KMS-11 (cell line): ENCODE measurements at regions not wholly inside any gene's neighbourhood (a gene's known extent, or its start where the extent isn't known, plus 50 kb on each side); places are given as distances from the start of the nearest gene placed in this dataset.
"Not testable (repeated sequence)": the region's sequence is repeated elsewhere in the genome, so short reads cannot be mapped to it uniquely, and the experiment has no call there.

ENCODE experiments used
- H2AFZ ChIP-seq: fragments of 200-600 bp; sonication (generic); 2 replicates; pipeline ENCODE4 v1.6.1; 2016; ENCODE audit warnings: antibody characterized with exemption, mixed run types, low read depth
- H3K27ac ChIP-seq: fragments of 200-600 bp; sonication (generic); 2 replicates; pipeline ENCODE4 v1.6.1; 2016; ENCODE audit warnings: mild to moderate bottlenecking, mixed run types
- H3K27me3 ChIP-seq: fragments of 200-600 bp; sonication (generic); 2 replicates; pipeline ENCODE4 v1.6.1; 2017; ENCODE audit warnings: mild to moderate bottlenecking, low read depth, mixed run types, moderate library complexity; ENCODE audit not compliant: insufficient read depth
- H3K36me3 ChIP-seq: fragments of 200-600 bp; sonication (generic); 2 replicates; pipeline ENCODE4 v1.6.1; 2017; ENCODE audit warnings: mild to moderate bottlenecking, mixed run types; ENCODE audit not compliant: insufficient read depth
- H3K4me1 ChIP-seq: fragments of 200-600 bp; sonication (generic); 2 replicates; pipeline ENCODE4 v1.6.1; 2016; ENCODE audit warnings: mild to moderate bottlenecking, low read depth, mixed run types; ENCODE audit not compliant: poor library complexity, severe bottlenecking
- H3K4me2 ChIP-seq: fragments of 200-600 bp; sonication (generic); 2 replicates; pipeline ENCODE4 v1.7.0; 2016; ENCODE audit warnings: mild to moderate bottlenecking, mixed run types
- H3K4me3 ChIP-seq: fragments of 200-600 bp; sonication (generic); IDR thresholded peaks from 2 replicates; pipeline ENCODE4 v1.6.1; 2017; ENCODE audit warnings: low read depth, low read length, mixed read lengths; ENCODE audit not compliant: insufficient read depth
- H3K79me2 ChIP-seq: fragments of 200-600 bp; sonication (generic); 2 replicates; pipeline ENCODE4 v1.6.1; 2016; ENCODE audit warnings: low read depth, mixed run types; ENCODE audit not compliant: insufficient read depth
- H3K9ac ChIP-seq: fragments of 200-600 bp; sonication (generic); 2 replicates; pipeline ENCODE4 v1.6.1; 2016; ENCODE audit warnings: mild to moderate bottlenecking, mixed run types
- H4K20me1 ChIP-seq: fragments of 200-600 bp; sonication (generic); 2 replicates; pipeline ENCODE4 v1.6.1; 2016; ENCODE audit warnings: mild to moderate bottlenecking, mixed run types; ENCODE audit not compliant: insufficient read depth
- CTCF ChIP-seq: fragments of 200-600 bp; sonication (generic); conservative IDR thresholded peaks from 2 replicates; pipeline ENCODE4 v1.6.1; 2017; ENCODE audit warnings: low read depth, mild to moderate bottlenecking, antibody characterized with exemption, low read length, moderate library complexity, mixed read lengths

GRCh38 chr5:11392-11791 lies 80.6 kb upstream of the PLEKHG4B start:
- not testable (repeated sequence) for H4K20me1 ChIP-seq, H3K4me1 ChIP-seq, H3K4me3 ChIP-seq, H3K27ac ChIP-seq, H3K36me3 ChIP-seq, H3K4me2 ChIP-seq, H3K27me3 ChIP-seq, H2AFZ ChIP-seq, H3K79me2 ChIP-seq, H3K9ac ChIP-seq

- Histone ChIP-seq H3K4me3 (no peak overlapping the region), H4K20me1 (no peaks in the 10 kb centered on the region), H3K4me1 (no peaks in the 10 kb centered on the region), H3K9ac (no peak overlapping the region), H3K79me2 (no peaks in the 10 kb centered on the region), H3K27me3 (no peaks in the 10 kb centered on the region), H3K27ac (no peak overlapping the region), H2AFZ (no peak overlapping the region), H3K4me2 (no peak overlapping the region), H3K36me3 (no peaks in the 10 kb centered on the region)
- no peak for TF ChIP-seq CTCF
Observed at GRCh38 chr5:11898-12297, 80.1 kb upstream of the PLEKHG4B start.

- no peaks in the 10 kb centered on the region for H3K79me2 ChIP-seq
- no peak overlapping the region for H3K4me2 ChIP-seq
- no peaks in the 10 kb centered on the region for H4K20me1 ChIP-seq
- no peaks in the 10 kb centered on the region for H3K27me3 ChIP-seq
- H3K4me1 ChIP-seq: no peaks in the 10 kb centered on the region
- H3K4me3 ChIP-seq: no peak overlapping the region
- TF ChIP-seq CTCF: no peak
- H3K36me3 ChIP-seq: no peaks in the 10 kb centered on the region
- H3K27ac ChIP-seq: no peak overlapping the region
- H2AFZ ChIP-seq: no peak overlapping the region
- H3K9ac ChIP-seq: no peak overlapping the region
Observed at GRCh38 chr5:13234-13633, 78.7 kb upstream of the PLEKHG4B start.

GRCh38 chr5:14676-15075 lies 77.3 kb upstream of the PLEKHG4B start:
- not testable (repeated sequence) for H3K36me3 ChIP-seq, H3K79me2 ChIP-seq, H4K20me1 ChIP-seq, H3K27ac ChIP-seq, H3K4me1 ChIP-seq, H3K4me2 ChIP-seq, H3K27me3 ChIP-seq, H3K4me3 ChIP-seq, H2AFZ ChIP-seq, H3K9ac ChIP-seq

- not testable (repeated sequence) for H3K79me2 ChIP-seq, H3K9ac ChIP-seq, H3K27me3 ChIP-seq, H4K20me1 ChIP-seq, H2AFZ ChIP-seq, H3K36me3 ChIP-seq, H3K27ac ChIP-seq, H3K4me3 ChIP-seq
- peaks cover 31% of the 10 kb centered on the region for H3K4me1 ChIP-seq
- H3K4me2 ChIP-seq: peak overlapping the region; percentile 80; the same call in 1 of the 2 replicates
Observed at GRCh38 chr5:20276-20675, 71.7 kb upstream of the PLEKHG4B start.

- Histone ChIP-seq H3K4me3 (no peak overlapping the region), H3K36me3 (no peaks in the 10 kb centered on the region), H3K27ac (peak overlapping the region; percentile 21), H3K79me2 (no peaks in the 10 kb centered on the region), H4K20me1 (no peaks in the 10 kb centered on the region), H2AFZ (peak overlapping the region; percentile 40), H3K4me1 (peaks cover 31% of the 10 kb centered on the region), H3K27me3 (no peaks in the 10 kb centered on the region), H3K9ac (peak overlapping the region; percentile 3; the same call in 1 of the 2 replicates), H3K4me2 (peak overlapping the region; percentile 80)
- peak; percentile 73 for TF ChIP-seq CTCF
Observed at GRCh38 chr5:21654-22233, 70.2 kb upstream of the PLEKHG4B start.

- not testable (repeated sequence) for H3K9ac ChIP-seq
Observed at GRCh38 chr5:23907-24306, 68.1 kb upstream of the PLEKHG4B start.

GRCh38 chr5:25067-25466 lies 66.9 kb upstream of the PLEKHG4B start:
- not testable (repeated sequence) for H4K20me1 ChIP-seq, H3K4me3 ChIP-seq, H3K4me2 ChIP-seq, H3K79me2 ChIP-seq, H2AFZ ChIP-seq, H3K9ac ChIP-seq, H3K36me3 ChIP-seq, H3K27ac ChIP-seq, H3K27me3 ChIP-seq
- H3K4me1 ChIP-seq: peaks cover 42% of the 10 kb centered on the region

More at GRCh38 chr5:23907-24306, 68.1 kb upstream of the PLEKHG4B start:
- not testable (repeated sequence) for H3K27ac ChIP-seq, H3K27me3 ChIP-seq, H3K79me2 ChIP-seq, H3K4me3 ChIP-seq, H4K20me1 ChIP-seq, H2AFZ ChIP-seq, H3K36me3 ChIP-seq, H3K4me2 ChIP-seq
- peaks cover 31% of the 10 kb centered on the region for H3K4me1 ChIP-seq
